ACHN (cell line): ENCODE measurements at regions not wholly inside any gene's neighbourhood (a gene's known extent, or its start where the extent isn't known, plus 50 kb on each side); places are given as distances from the start of the nearest gene placed in this dataset.
"Not testable (repeated sequence)": the region's sequence is repeated elsewhere in the genome, so short reads cannot be mapped to it uniquely, and the experiment has no call there.

Experiments used
- DNase-seq: peaks from one replicate; pipeline ENCODE4 v3.0.0-alpha.2; 2015
- in situ Hi-C: cut with HindIII; loops from 2 replicates; pipeline ENCODE4 v1.10.0; 2017; ENCODE audit warnings: low sequenced_read_pairs, low pct_ligation_motif_present, low pct_unique_long_range_greater_than_20kb

DNA sequence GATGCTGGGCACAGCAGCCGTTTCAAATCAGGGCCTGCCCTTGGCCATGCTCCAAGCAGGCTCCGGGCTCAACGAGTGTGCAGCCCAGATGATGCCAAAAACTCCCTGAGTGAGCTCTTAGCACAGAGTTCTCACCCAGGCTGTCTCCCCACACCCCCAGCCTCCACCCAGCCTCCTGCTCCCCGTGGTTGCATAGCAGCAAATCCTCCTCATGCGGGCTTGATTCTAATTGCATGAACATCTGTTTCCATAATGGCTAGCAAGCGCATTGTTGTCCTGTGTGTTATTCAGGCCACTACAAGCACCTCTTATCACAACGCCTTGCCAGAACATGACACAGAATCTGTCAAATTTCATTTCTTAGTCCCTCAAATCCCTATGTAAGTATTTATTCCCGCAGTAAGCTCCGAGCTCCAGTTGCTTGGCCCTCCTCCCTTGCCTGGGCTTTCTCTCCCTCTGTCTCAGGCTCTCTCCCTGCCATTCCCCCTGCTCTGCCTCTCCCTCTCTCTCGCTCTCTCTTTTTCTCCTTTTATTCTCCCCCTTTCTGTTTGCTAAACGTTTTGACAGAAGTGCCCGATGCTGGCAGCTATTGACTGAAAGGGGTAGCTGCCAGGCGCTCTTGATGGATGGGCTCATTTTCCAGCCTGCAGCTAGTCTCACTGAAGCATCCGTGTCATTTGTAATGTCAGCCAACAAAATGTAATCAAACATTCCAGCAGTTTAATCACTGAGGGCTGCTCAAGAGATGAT, 306.5 kb downstream of the IL20RB start:
- in situ Hi-C loops: no loop called here
- DNase-seq: no peak

DNA sequence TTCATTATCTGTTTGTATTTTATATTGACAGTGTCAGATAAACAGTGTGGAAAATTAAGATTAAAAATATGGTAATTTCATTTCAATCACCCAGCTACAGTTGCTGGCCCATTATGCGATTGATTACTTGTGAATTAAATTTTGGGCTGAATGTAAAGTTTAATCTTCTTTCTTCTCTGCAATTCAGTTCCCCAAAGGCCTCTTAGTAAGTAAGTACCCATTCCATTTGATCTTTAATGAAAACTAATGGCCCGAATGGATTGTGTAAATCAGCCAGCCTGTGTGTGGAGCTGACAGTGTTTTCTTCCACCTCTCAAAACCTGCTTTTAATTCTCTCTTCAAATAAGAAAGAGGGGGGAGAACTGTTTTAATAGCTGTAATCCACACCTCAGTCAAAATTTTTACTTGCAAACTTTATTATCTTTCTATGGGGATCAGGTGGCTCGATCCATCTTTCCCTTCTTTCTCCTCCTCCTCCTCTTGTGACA, 307.1 kb downstream of the IL20RB start:
- in situ Hi-C loops: no loop called here

DNA sequence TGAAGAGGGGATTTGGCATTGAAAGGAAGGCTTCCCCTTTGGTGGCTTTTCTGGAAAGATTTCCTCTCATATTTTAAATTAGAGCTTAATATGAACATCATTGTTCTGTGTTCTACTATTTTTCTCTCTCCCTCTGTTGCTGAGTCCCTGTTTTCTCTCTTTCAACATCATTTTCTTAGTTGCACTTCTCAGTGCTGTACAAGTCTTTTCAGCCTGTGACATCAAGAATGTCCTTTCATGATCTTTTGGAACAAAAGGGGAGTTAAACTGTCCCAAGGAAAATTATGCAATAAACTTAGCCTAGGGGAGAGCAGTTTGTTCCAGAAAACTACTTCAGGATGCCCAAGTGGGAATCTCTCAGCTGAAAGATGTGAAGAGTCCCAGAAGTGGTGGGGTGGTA, 325.1 kb downstream of the IL20RB start:
- in situ Hi-C loops: no loop called here
- no peak for DNase-seq

More for the DNA sequence above, 307.1 kb downstream of the IL20RB start:
- DNase-seq: no peak

DNA sequence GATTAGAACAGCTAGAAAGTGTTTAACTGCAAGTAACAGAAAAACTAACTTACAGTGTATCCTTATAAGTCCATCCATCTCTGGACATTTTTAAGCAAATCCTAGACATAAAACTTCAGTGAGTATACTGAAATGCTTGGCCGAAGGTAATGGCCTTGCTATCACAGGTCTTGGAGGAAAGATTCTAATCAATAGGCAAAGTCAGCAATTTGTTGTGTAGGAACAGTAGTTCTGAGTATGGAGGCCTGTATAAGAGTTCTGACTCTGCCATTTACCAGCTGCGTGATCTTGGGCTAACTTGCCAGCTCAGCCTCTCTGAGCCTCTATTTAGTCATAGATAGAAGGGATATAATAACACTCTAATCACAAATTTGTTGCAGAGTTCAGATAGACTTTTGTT, 328.1 kb downstream of the IL20RB start:
- in situ Hi-C loops: no loop called here
- no peak for DNase-seq

- in situ Hi-C loops: no loop called here
- DNase-seq: no peak
Observed at GRCh38 chr3:137293086-137293485, 335.3 kb downstream of the IL20RB start.

GRCh38 chr3:137294139-137294538, 336.4 kb downstream of the IL20RB start:
- in situ Hi-C loops: no loop called here
- DNase-seq: no peak

- no peak for DNase-seq
- in situ Hi-C loops: no loop called here
Observed at GRCh38 chr3:137294839-137295238, 337.1 kb downstream of the IL20RB start.

- DNase-seq: no peak
- in situ Hi-C loops: no loop called here
Observed at GRCh38 chr3:137295336-137295735, 337.6 kb downstream of the IL20RB start.

GRCh38 chr3:137296116-137296515, 338.3 kb downstream of the IL20RB start:
- in situ Hi-C loops: no loop called here

GRCh38 chr3:137297770-137298169, 340.0 kb downstream of the IL20RB start:
- no peak for DNase-seq
- in situ Hi-C loops: no loop called here

More at GRCh38 chr3:137296116-137296515, 338.3 kb downstream of the IL20RB start:
- no peak for DNase-seq

- in situ Hi-C loops: no loop called here
- no peak for DNase-seq
Observed at GRCh38 chr3:137300703-137301102, 342.9 kb downstream of the IL20RB start.

GRCh38 chr3:137304313-137305056, 346.7 kb downstream of the IL20RB start:
- in situ Hi-C loops: no loop called here

GRCh38 chr3:137324114-137324513, 366.3 kb downstream of the IL20RB start:
- in situ Hi-C loops: no loop called here
- DNase-seq: no peak

More at GRCh38 chr3:137304313-137305056, 346.7 kb downstream of the IL20RB start:
- no peak for DNase-seq

- DNase-seq: no peak
- in situ Hi-C loops: no loop called here
Observed at GRCh38 chr3:137325170-137325569, 367.4 kb downstream of the IL20RB start.

GRCh38 chr3:137325934-137326333, 368.2 kb downstream of the IL20RB start:
- no peak for DNase-seq
- in situ Hi-C loops: no loop called here

DNA sequence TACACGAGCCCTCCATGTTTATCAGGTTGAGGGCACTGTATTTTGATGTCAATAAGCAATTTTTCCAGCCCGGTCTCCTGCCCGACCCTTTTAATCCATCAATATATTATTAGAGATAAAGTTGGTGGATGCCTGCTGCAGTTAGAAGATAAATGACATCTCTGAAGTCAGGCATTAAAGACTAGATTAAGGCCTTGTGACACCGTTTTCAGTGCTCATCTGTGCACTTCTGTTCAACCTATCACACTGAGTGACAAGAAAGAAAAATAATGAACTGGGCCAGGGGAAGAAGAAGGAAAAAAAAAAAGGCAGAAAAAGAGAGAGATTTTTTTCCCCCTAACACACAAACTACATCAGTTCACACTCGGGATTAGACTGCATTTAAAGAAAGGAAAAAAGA, 371.8 kb downstream of the IL20RB start:
- in situ Hi-C loops: no loop called here

DNA sequence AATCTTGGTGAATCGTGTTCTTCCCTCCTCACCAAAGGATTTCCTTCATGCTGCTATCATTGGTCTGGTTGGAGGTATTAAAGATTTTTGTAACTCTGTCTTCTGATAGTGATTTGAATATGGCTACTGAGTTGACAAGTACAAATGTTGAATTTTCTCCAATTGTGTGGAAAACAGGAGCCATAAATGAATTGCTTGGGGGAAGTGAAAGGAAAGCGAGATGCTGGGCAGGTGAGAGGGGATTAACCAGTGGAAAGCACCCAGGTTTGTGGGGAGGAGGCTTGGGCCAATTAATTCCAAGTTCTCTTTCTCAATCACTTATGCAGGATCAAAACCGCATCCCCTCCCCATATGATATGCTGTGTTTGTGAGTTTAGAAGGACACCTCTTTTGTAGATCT, 372.5 kb downstream of the IL20RB start:
- in situ Hi-C loops: no loop called here
- DNase-seq: no peak

More for the DNA sequence above, 371.8 kb downstream of the IL20RB start:
- no peak for DNase-seq

DNA sequence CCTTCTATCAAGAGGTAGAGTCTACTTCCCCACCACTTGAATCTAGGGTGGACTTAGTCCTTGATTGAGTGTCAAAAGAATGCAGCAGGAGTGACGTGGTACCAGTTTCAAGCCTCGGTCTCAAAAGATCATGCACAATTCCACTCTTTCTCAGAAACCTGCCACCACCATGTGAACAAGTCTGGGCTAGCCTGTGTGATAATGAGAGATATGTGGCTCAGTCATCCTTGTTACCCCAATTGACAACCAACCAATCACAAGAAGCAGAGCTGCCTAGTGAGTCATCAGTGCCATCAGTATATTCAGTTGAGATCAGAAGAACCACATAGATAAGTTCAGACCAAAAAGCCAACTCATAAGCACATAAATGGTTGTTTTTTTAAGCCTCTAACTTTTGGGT, 374.5 kb downstream of the IL20RB start:
- DNase-seq: no peak
- in situ Hi-C loops: no loop called here

- in situ Hi-C loops: no loop called here
- DNase-seq: no peak
Observed at GRCh38 chr3:137335478-137335877, 377.7 kb downstream of the IL20RB start.

- DNase-seq, in situ Hi-C loops: not testable (repeated sequence)
Observed at GRCh38 chr3:137338400-137338799, 380.6 kb downstream of the IL20RB start.
